HCT116 (cell line): ENCODE measurements at regions not wholly inside any gene's neighbourhood (a gene's known extent, or its start where the extent isn't known, plus 50 kb on each side); places are given as distances from the start of the nearest gene placed in this dataset.

Experiments
- ATAC-seq: fragments of 200-7000 bp; cut with Tn5 transposase; 2 replicates; pipeline ENCODE4 v1.9.1; 2020; ENCODE audit warnings: mild to moderate bottlenecking, moderate library complexity
- BruUV-seq: library from RNA; stranded (reverse); fragments of 400-500 nt; replicated peaks from 2 replicates; lab custom pipeline; 2021; lab: Mats Ljungman, UMichigan
- CTCF ChIA-PET: fragments of 300-600 bp; sonication (Branson Sonifier 250); formaldehyde crosslinking; loops from one replicate; lab custom pipeline; 2021; ENCODE audit warnings: antibody characterized with exemption; lab: Charles Lee
- POLR2A ChIA-PET: fragments of 300-600, 350-600 bp; sonication (Branson Sonifier 250); formaldehyde crosslinking; loops from one replicate; lab custom pipeline; 2021; ENCODE audit warnings: antibody characterized with exemption; lab: Charles Lee
- RAD21 ChIA-PET, 2 experiments: fragments of 300-600 bp; sonication (Branson Sonifier 250); formaldehyde crosslinking; loops; one replicate each; lab custom pipeline; 2023; ENCODE audit warnings: low total read pairs in 2 of 2; ENCODE audit not compliant: uncharacterized antibody in 2 of 2, unreplicated experiment in 2 of 2, low non-redundant PET in 1 of 2; lab: Charles Lee
- DNase-seq: peaks from one replicate; pipeline ENCODE4 v3.0.0-alpha.2; 2010; ENCODE audit warnings: low read depth, low spot score
- H2AFZ ChIP-seq: fragments of 200-600 bp; shearing (Covaris generic), sonication (generic); 2 replicates; pipeline ENCODE4 v1.6.1; 2017; ENCODE audit warnings: low read depth, mixed run types, mixed read lengths, antibody characterized with exemption, low read length; ENCODE audit not compliant: poor library complexity, severe bottlenecking
- H3K27ac ChIP-seq: 2 replicates; pipeline ENCODE4 v1.5.1; 2012; ENCODE audit warnings: low read depth, low read length
- H3K27me3 ChIP-seq: fragments of 200-600 bp; sonication (generic); 2 replicates; pipeline ENCODE4 v1.6.1; 2016; ENCODE audit warnings: mixed run types, low read length, mixed read lengths; ENCODE audit not compliant: insufficient read depth
- H3K36me3 ChIP-seq, 2 experiments: fragments of 200-500 bp in 1 of 2; fragments of 200-600 bp in 1 of 2; sonication (Bioruptor generic) in 1 of 2; sonication (generic) in 1 of 2; 2 replicates each; pipeline versions ENCODE4 v1.5.1 to v1.6.1; 2014 to 2016; ENCODE audit warnings: low read length in 2 of 2, inconsistent platforms in 1 of 2, mixed read lengths in 1 of 2, mixed run types in 1 of 2; ENCODE audit not compliant: insufficient read depth in 2 of 2, control insufficient read depth in 1 of 2
- H3K4me1 ChIP-seq, 2 experiments: fragments of 200-600 bp in 1 of 2; sonication (generic) in 1 of 2; 2 replicates each; pipeline versions ENCODE4 v1.5.1 to v1.6.1; 2012 to 2017; ENCODE audit warnings: low read length in 2 of 2, inconsistent platforms in 1 of 2, mild to moderate bottlenecking in 1 of 2, mixed read lengths in 1 of 2, mixed run types in 1 of 2, moderate library complexity in 1 of 2; ENCODE audit not compliant: insufficient read depth in 2 of 2, control insufficient read depth in 1 of 2
- H3K4me2 ChIP-seq: fragments of 200-600 bp; sonication (generic); 2 replicates; pipeline ENCODE4 v1.6.1; 2017; ENCODE audit warnings: mixed run types, low read length, mixed read lengths
- H3K4me3 ChIP-seq, 2 experiments: fragments of 200-600 bp in 1 of 2; sonication (generic) in 1 of 2; replicated peaks in 1 of 2; 2 replicates each; pipeline ENCODE4 v1.5.1; 2011 to 2016; ENCODE audit warnings: low read length in 2 of 2, control low read depth in 1 of 2, low read depth in 1 of 2, mild to moderate bottlenecking in 1 of 2, mixed read lengths in 1 of 2, mixed run types in 1 of 2
- H3K79me2 ChIP-seq: fragments of 200-600 bp; sonication (generic); 2 replicates; pipeline ENCODE4 v1.6.1; 2017; ENCODE audit warnings: mild to moderate bottlenecking, mixed run types, low read length, moderate library complexity, mixed read lengths; ENCODE audit not compliant: insufficient read depth
- H3K9ac ChIP-seq: fragments of 200-600 bp; sonication (generic); 2 replicates; pipeline ENCODE4 v1.6.1; 2016; ENCODE audit warnings: low read length, mixed read lengths
- H3K9me2 ChIP-seq: fragments of 200-600 bp; sonication (generic), shearing (Covaris generic); 2 replicates; pipeline ENCODE4 v1.6.1; 2017; ENCODE audit warnings: mixed run types, mild to moderate bottlenecking, moderate library complexity; ENCODE audit not compliant: insufficient read depth
- H3K9me3 ChIP-seq, 2 experiments: fragments of 200-500 bp in 1 of 2; fragments of 200-600 bp in 1 of 2; sonication (Bioruptor generic) in 1 of 2; sonication (generic) in 1 of 2; 2 replicates each; pipeline ENCODE4 v1.6.1; 2014 to 2017; ENCODE audit warnings: low read length in 2 of 2, mixed read lengths in 2 of 2, inconsistent platforms in 1 of 2, low read depth in 1 of 2, mild to moderate bottlenecking in 1 of 2, mixed run types in 1 of 2, moderate library complexity in 1 of 2; ENCODE audit not compliant: control insufficient read depth in 1 of 2, insufficient read depth in 1 of 2
- H4K20me1 ChIP-seq: fragments of 200-600 bp; sonication (generic), shearing (Covaris generic); 2 replicates; pipeline ENCODE4 v1.6.1; 2017; ENCODE audit warnings: mixed run types, mild to moderate bottlenecking, moderate library complexity; ENCODE audit not compliant: insufficient read depth
- CBX3 ChIP-seq: IDR thresholded peaks from 2 replicates; pipeline ENCODE4 v1.6.1; 2012; ENCODE audit warnings: low read depth
- EGR1 ChIP-seq: IDR thresholded peaks from 2 replicates; pipeline ENCODE4 v1.6.1; 2012; ENCODE audit warnings: low read depth
- ELF1 ChIP-seq: IDR thresholded peaks from 2 replicates; pipeline ENCODE4 v1.6.1; 2012; ENCODE audit warnings: low read depth, borderline replicate concordance
- EZH2 ChIP-seq: fragments of 200-600 bp; sonication (generic); IDR thresholded peaks from 2 replicates; pipeline ENCODE4 v1.6.1; 2017; ENCODE audit warnings: antibody characterized with exemption, mixed run types
- EZH2phosphoT487 ChIP-seq: fragments of 200-600 bp; IDR thresholded peaks from 2 replicates; pipeline ENCODE4 v1.6.1; 2018; ENCODE audit warnings: antibody characterized with exemption, borderline replicate concordance
- FOSL1 ChIP-seq: IDR thresholded peaks from 2 replicates; pipeline ENCODE4 v1.6.1; 2012; ENCODE audit warnings: low read depth
- JUND ChIP-seq: IDR thresholded peaks from 2 replicates; pipeline ENCODE4 v1.6.1; 2012
- POLR2A ChIP-seq: IDR thresholded peaks from 2 replicates; pipeline ENCODE4 v1.7.0; 2011; ENCODE audit warnings: borderline replicate concordance; ENCODE audit not compliant: insufficient read depth, insufficient read length; ENCODE audit errors: extremely low read depth
- POLR2AphosphoS5 ChIP-seq: IDR thresholded peaks from 2 replicates; pipeline ENCODE4 v1.6.1; 2011; ENCODE audit warnings: mild to moderate bottlenecking, low read depth, low read length, moderate library complexity
- SRF ChIP-seq: IDR thresholded peaks from 2 replicates; pipeline ENCODE4 v1.6.1; 2012; ENCODE audit warnings: low read depth
- TCF7L2 ChIP-seq: IDR thresholded peaks from 2 replicates; pipeline ENCODE4 v1.7.0; 2011; ENCODE audit warnings: borderline replicate concordance, inconsistent platforms; ENCODE audit not compliant: insufficient read depth, insufficient read length; ENCODE audit errors: extremely low read depth
- YY1 ChIP-seq: IDR thresholded peaks from 2 replicates; pipeline ENCODE4 v1.6.1; 2011; ENCODE audit warnings: low read length, low read depth, moderate library complexity, mild to moderate bottlenecking; ENCODE audit not compliant: insufficient replicate concordance; ENCODE audit errors: extremely low read depth
- ZFX ChIP-seq: fragments of 450-650 bp; IDR thresholded peaks from 2 replicates; pipeline ENCODE4 v1.6.1; 2017
- intact Hi-C: fragments of 100-400 bp; cut with micrococcal nuclease; formaldehyde crosslinking; loops from 2 replicates; pipeline ENCODE4 v1.10.0; 2022
- TF ChIP-seq, protein P1 (sequence below), 3 experiments: fragments of 200-600 bp in 1 of 3; sonication (generic) in 1 of 3; IDR thresholded peaks in 2 of 3; conservative IDR thresholded peaks in 1 of 3; 2 replicates each; pipeline ENCODE4 v1.5.1; 2012 to 2017; ENCODE audit warnings: low read depth in 2 of 3, low read length in 2 of 3, antibody characterized with exemption in 1 of 3, borderline replicate concordance in 1 of 3, control low read depth in 1 of 3, mild to moderate bottlenecking in 1 of 3, mixed read lengths in 1 of 3, mixed run types in 1 of 3, moderate library complexity in 1 of 3; ENCODE audit not compliant: insufficient read depth in 1 of 3
- TF ChIP-seq, protein P2 (sequence below): IDR thresholded peaks from 2 replicates; pipeline ENCODE4 v1.6.1; 2012

DNA sequence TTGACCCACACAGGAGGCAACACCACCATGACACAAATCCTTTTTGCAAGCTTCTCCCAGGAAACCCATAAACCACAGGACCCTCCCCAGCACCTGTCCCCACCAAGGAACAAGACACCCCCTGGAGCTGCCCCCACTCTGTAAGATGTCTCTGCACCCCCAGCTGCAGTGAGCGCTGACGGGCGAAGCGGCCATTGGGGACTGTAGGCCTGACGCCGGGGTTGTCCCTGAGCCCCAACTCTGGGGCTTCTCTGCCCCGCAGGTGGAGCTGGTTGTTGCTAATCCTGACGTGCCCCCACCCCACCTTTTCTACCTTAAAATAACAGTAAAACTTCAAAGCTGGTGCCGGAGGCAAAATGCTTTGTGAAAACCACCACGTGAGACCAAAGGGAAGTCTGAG lies 94.7 kb upstream of the PPP2R2D start (continued):
- TF ChIP-seq CBX3 (no peak), ELF1 (no peak), FOSL1 (no peak)
- TF ChIP-seq, protein P1, sequence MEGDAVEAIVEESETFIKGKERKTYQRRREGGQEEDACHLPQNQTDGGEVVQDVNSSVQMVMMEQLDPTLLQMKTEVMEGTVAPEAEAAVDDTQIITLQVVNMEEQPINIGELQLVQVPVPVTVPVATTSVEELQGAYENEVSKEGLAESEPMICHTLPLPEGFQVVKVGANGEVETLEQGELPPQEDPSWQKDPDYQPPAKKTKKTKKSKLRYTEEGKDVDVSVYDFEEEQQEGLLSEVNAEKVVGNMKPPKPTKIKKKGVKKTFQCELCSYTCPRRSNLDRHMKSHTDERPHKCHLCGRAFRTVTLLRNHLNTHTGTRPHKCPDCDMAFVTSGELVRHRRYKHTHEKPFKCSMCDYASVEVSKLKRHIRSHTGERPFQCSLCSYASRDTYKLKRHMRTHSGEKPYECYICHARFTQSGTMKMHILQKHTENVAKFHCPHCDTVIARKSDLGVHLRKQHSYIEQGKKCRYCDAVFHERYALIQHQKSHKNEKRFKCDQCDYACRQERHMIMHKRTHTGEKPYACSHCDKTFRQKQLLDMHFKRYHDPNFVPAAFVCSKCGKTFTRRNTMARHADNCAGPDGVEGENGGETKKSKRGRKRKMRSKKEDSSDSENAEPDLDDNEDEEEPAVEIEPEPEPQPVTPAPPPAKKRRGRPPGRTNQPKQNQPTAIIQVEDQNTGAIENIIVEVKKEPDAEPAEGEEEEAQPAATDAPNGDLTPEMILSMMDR (IDR thresholded peaks at IDR 0.05 in 2 of 3, conservative IDR thresholded peaks at IDR 0.05 in 1 of 3; ENCODE audit: borderline replicate concordance in 1 of 3, insufficient read depth in 1 of 3, low read depth in 2 of 3, low read length in 2 of 3): no peak
- TF ChIP-seq, protein P2, sequence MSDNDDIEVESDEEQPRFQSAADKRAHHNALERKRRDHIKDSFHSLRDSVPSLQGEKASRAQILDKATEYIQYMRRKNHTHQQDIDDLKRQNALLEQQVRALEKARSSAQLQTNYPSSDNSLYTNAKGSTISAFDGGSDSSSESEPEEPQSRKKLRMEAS: no peak

DNA sequence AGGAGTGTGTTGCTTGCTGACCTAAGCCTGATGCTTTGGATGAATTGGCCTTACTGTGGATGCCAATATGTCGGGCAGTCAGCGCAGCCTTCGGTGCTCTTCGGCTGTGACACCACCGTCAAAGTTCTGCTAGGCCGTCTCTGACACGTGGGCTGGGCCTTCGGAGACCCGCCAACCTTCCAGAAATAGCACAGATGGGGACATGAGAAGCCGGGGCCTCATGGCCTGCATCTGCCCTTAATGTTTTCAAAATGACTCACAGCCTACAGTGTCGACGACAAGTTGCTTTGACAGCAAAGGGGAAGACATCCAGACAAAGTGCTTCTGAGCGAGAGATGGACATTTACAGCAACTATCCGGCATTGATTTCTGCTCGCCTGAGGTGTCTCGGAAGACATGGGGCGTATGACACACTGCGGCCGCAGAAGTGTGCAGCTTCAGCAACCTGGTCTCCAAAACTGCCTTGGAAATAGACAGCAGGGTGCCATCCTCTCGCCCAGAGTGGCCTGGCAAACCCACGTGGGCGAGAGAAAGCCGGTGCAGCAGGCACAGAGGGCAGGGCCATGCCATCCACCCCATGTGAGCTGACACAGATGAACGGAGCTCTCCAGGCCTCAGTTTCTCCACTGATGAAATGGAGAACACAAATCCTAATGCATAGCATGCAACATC lies 94.0 kb upstream of the PPP2R2D start:
- DNase-seq (no peak), ATAC-seq (no peak)
- Histone ChIP-seq H2AFZ (no peak overlapping the region), H3K36me3 (no peaks in the 10 kb centered on the region), H3K4me1 (no peaks in the 10 kb centered on the region), H4K20me1 (no peaks in the 10 kb centered on the region), H3K27ac (no peak overlapping the region), H3K9me2 (no peaks in the 10 kb centered on the region), H3K9me3 (no peaks in the 10 kb centered on the region), H3K79me2 (no peaks in the 10 kb centered on the region), H3K27me3 (0 out of 2 replicates have a peak, but pooled peaks cover 6% of the 10 kb centered on the region), H3K9ac (no peak overlapping the region), H3K4me2 (no peak overlapping the region), H3K4me3 (no peak overlapping the region)
- BruUV-seq: no TSS peak
- RAD21 ChIA-PET: no interaction called here
- intact Hi-C loops: no loop called here
- TF ChIP-seq POLR2A (no peak), TCF7L2 (no peak), ZFX (no peak), ELF1 (no peak), EZH2phosphoT487 (no peak), JUND (no peak), FOSL1 (no peak), EZH2 (no peak), SRF (no peak), CBX3 (no peak), YY1 (no peak), EGR1 (no peak), POLR2AphosphoS5 (no peak)
- TF ChIP-seq, protein P2: no peak
- POLR2A ChIA-PET: no interaction called here
- CTCF ChIA-PET: no interaction called here
